ENCODE measurements at regions not wholly inside any gene's neighbourhood (a gene's known extent, or its start where the extent isn't known, plus 50 kb on each side); places are given as distances from the start of the nearest gene placed in this dataset.

DNA sequence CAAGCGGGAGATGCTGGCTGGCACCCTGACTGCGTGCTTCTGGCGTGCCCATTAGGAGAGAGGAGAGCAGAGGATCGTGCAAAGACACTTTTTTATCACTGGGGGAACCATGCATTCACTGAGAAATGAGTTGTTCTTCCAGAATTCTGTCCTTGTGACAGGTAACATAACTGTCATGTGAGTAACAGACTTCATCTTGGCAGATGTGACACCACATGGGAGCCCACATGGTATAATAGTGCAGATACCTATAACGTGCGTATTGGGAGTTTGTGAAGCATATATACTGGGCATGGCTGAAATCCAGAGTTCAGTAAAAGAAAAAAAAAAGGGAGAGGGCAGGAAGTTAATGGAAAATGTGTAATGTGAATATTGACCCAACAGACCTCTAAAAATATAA is 159.6 kb upstream of the BACE2 start:
- Mint-ChIP-seq H3K36me3 (ENCODE audit: insufficient read depth in 1 of 3, low read depth in 3 of 3) (no peaks in the 10 kb centered on the region; a peak in 2 of 7 replicates), H3K27ac (no peak overlapping the region), H3K27me3 (ENCODE audit: low read depth) (no peaks in the 10 kb centered on the region), H3K4me3 (no peak overlapping the region), H3K9me3 (peaks cover 2 to 5% of the 10 kb centered on the region in 2 experiments), H3K4me1 (peaks cover 0 to 4% of the 10 kb centered on the region in 2 experiments; a peak in 1 of 4 replicates)
- H4K5ac ChIP-seq (ENCODE audit: insufficient read length, low read depth, low read length), result no peak overlapping the region
- H2AFZ ChIP-seq (ENCODE audit: low read length), result no peak overlapping the region
- H3K4me1 ChIP-seq (ENCODE audit: insufficient read depth, low read length), result no peaks in the 10 kb centered on the region
- no peaks in the 10 kb centered on the region for H3K27me3 ChIP-seq (ENCODE audit: insufficient read depth, low read length)
- no peak overlapping the region for H2BK5ac ChIP-seq (ENCODE audit: insufficient read length, low read length)
- no peak overlapping the region for H3K4ac ChIP-seq (ENCODE audit: low read depth, low read length)
- no peak overlapping the region for H2BK15ac ChIP-seq (ENCODE audit: low read depth, low read length)
- H3K23ac ChIP-seq (ENCODE audit: insufficient read length, low read depth, low read length), result no peak overlapping the region
- no peaks in the 10 kb centered on the region for H3K9me3 ChIP-seq (ENCODE audit: control insufficient read depth, low read depth, low read length)
- H3K27ac ChIP-seq (ENCODE audit: insufficient read length, low read depth, low read length), result no peak overlapping the region
- no peak overlapping the region for H4K91ac ChIP-seq (ENCODE audit: insufficient read length, low read depth, low read length)
- no peak overlapping the region for H3K4me2 ChIP-seq (ENCODE audit: insufficient read depth, insufficient read length, low read length)
- H2AK5ac ChIP-seq (ENCODE audit: insufficient read length, low read length), result no peak overlapping the region
- H4K8ac ChIP-seq (replicated peaks; ENCODE audit: insufficient read length, low read depth, low read length), result no peak overlapping the region
- no CpG with 5 or more reads among the region's 6 CpGs for WGBS (ENCODE audit: extremely low coverage, insufficient read length, low lambda C conversion rate)
- no peaks in the 10 kb centered on the region for H3K79me2 ChIP-seq (ENCODE audit: insufficient read depth, low read length)
- H3K56ac ChIP-seq (ENCODE audit: insufficient read length, low read depth, low read length), result no peak overlapping the region
- no peak for TF ChIP-seq CTCF (conservative IDR thresholded peaks at IDR 0.05)
- H4K20me1 ChIP-seq (ENCODE audit: control insufficient read depth, insufficient read depth, insufficient read length), result no peaks in the 10 kb centered on the region
- no peaks in the 10 kb centered on the region for H3K79me1 ChIP-seq (ENCODE audit: insufficient read depth, low read depth, low read length, poor library complexity, severe bottlenecking)
- no peak overlapping the region for H3K14ac ChIP-seq (ENCODE audit: insufficient read depth, low read length)
- H2BK12ac ChIP-seq (ENCODE audit: insufficient read length, low read depth, low read length), result no peak overlapping the region
- no peak overlapping the region for H2BK120ac ChIP-seq (ENCODE audit: low read depth, low read length, poor library complexity, severe bottlenecking)
- no peak overlapping the region for H3K9ac ChIP-seq (ENCODE audit: extremely low read depth, insufficient read length, low read length)
- no peak for DNase-seq
- H3T11ph ChIP-seq (ENCODE audit: low read length), result no peak overlapping the region
- H3K18ac ChIP-seq (ENCODE audit: insufficient read length, low read depth, low read length), result no peak overlapping the region
- H2BK20ac ChIP-seq (ENCODE audit: low read depth, low read length, poor library complexity, severe bottlenecking), result no peak overlapping the region
- no peaks in the 10 kb centered on the region for H3K23me2 ChIP-seq (ENCODE audit: insufficient read length, low read depth, low read length, poor library complexity, severe bottlenecking)

Data from H9 (cell line).